GM18499 (cell line): ENCODE measurements at regions not wholly inside any gene's neighbourhood (a gene's known extent, or its start where the extent isn't known, plus 50 kb on each side); places are given as distances from the start of the nearest gene placed in this dataset.
"Not testable (repeated sequence)": the region's sequence is repeated elsewhere in the genome, so short reads cannot be mapped to it uniquely, and the experiment has no call there.

Experiments
- ATAC-seq: cut with Tn5 transposase; IDR thresholded peaks from one replicate; pipeline ENCODE4 v1.9.1; 2021; ENCODE audit warnings: moderate number of reproducible peaks; ENCODE audit not compliant: insufficient read depth, unreplicated experiment

DNA sequence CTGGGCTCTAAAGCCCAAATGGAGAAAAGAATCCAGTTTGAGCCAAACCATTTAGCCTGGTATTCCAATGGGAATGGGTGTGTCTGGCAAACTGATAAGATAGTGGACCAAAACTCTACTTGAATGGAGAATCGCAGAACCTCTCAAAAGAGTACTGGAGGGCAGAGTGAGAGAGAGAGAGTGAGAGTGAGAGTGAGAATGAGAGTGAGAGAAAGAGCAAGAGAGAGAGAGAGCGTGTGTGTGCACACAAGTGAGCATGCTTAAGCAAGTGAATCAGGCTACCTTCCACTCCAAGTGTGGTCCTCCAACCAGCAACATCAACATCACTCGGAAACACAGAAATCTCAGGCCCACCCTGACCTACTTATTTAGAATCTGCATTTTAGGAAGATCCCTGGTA lies 58.8 kb downstream of the UQCRFS1 start:
- ATAC-seq = no peak

DNA sequence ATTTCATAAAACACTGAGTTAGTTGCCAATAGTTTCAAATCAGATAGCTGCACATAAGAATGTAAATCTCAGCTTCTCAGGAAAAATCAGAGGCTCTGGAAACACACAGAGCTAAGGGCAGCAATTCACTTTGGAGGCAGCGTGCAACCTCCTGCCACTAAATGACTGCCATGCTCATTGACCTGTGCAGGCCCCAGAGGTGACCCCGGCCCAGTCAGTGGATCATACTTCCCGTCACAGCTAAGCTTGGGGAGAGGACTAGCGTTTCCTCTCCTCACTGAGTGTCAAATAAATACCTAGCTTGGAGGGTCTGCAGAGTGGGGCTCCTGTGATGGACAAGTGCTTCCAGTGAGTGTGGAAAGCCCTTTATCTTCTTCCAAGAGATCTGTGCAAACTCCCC lies 67.2 kb downstream of the UQCRFS1 start:
- ATAC-seq = no peak

DNA sequence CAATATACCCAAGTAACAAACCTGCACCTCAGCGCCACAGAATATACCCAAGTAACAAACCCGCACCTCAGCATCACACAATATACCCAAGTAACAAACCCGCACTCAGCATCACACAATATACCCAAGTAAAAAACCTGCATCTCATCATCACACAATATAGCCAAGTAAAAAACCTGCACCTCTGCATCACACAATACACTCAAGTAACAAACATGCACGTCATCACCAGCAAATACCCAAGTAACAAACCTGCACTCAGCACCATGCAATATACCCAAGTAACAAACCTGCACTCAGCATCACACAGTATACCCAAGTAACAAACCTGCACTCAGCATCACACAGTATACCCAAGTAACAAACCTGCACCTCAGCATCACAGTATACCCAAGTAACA lies 69.8 kb downstream of the UQCRFS1 start:
- ATAC-seq = no peak

DNA sequence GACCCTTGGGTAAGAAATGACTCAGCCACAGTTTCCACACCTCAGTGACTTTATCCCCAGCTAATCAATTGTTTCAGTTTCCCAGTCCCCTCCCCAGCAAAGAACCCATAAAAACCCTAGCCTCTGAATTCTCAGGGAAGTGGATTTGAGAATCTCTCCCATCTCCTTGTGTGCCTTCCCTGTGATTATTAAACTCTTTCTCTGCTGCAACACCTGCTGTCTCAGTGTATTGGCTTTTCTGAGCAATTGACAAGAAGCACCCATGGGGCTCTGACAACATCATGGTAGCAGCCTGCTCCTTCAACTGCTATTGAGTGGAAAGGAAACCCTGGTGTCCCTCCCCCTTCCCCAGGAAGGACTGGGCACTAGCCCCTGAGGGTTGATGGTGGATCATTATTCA lies 73.7 kb downstream of the UQCRFS1 start:
- ATAC-seq = no peak

DNA sequence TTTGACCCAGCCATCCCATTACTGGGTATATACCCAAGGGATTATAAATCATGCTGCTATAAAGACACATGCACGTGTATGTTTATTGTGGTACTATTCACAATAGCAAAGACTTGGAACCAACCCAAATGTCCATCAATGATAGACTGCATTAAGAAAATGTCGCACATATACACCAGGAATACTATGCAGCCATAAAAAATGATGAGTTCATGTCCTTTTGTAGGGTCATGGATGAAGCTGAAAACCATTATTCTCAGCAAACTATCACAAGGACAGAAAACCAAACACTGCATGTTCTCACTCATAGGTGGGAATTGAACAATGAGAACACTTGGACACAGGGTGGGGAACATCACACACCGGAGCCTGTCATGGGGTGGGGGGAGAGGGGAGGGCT lies 74.7 kb downstream of the UQCRFS1 start:
- not testable (repeated sequence) for ATAC-seq

DNA sequence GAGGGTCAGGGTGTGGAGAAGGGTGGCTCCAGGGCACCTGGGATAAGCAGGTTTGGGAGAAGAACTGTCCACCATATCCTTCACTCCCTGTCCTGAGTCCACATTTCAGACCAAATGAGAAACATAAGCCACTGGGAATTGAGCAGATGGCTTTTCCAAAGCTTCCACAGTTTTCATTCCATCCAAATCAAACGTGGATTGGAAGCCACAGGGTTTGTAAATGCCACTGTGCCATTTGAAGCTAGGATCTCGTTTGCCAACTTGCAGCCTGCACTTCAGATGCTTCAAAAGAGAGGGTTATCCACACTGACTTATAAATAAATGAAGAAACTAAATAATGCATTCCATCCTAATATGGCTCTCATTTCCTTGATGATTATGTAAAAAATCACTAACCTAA lies 81.5 kb downstream of the UQCRFS1 start:
- ATAC-seq = no peak

DNA sequence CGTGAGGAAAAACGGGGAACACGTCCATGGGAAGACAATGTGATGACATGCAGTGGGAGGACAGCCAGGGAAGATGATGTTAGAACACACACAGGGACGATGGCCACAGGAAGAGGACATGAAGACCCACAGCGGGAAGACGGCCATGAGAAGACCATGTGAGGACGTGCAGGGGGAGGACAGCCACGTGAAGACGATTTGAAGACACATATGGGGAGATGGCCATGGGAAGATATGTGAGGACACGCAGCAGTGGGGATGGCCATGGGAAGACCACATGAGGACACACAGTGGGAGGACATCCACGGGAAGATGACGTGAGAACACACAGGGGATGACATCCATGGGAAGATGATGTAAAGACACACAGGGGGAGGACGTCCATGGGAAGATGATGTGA lies 83.8 kb downstream of the UQCRFS1 start:
- no peak for ATAC-seq

DNA sequence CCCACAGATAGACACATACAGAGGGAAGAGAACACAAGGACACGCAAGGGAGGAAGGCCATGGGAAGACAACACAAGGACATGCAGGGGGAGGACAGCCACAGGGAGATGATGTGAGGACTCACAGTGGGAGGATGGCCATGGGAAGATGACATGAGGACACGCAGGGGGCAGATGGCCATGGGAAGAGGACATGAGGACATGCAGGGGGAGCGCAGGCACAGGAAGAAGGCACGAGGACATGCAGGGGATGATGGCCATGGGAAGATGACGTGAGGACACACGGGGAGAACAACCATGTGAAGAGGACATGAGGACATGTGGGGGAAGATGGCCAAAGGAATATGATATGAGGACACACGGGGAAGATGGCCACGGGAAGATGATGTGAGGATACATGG lies 84.7 kb downstream of the UQCRFS1 start:
- ATAC-seq = no peak

DNA sequence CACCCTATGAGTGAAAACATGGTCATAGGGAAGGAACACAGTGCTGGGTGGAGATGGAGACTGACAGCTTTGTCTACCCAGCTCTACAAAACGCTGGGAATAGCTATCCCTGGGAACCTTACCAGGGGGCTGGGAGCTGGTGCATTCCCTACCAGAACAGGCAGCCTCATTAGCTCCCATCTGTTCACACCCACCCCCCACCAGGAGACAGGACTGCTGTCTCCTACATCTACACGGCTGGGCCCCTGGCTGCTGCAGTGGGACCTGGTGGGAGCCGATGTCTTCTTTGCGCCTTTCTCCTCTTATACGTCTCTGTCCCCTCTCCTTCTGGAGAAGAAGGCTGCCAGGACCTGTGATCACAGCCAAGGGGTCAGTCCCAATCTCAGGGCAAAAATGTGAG lies 90.8 kb downstream of the UQCRFS1 start:
- ATAC-seq = no peak

DNA sequence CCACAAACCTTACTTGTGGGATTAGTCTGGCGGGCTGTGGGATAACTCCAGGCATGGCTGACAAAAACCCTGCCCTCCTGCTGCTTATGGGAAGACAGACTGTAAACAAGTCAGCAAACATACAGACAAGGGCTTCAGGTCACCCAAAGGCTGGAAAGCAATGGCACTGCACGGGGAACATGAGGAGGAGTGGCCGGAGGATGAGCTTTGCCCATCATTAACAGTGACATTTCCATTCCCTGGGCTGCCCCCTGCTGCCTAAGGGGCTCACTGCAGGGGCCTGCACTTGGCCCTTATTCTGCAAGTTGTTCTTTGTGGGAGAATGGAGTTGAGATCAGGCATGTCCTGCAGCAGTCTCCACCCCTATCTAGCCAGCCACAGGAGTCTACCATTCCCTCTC lies 91.3 kb downstream of the UQCRFS1 start:
- ATAC-seq = no peak

DNA sequence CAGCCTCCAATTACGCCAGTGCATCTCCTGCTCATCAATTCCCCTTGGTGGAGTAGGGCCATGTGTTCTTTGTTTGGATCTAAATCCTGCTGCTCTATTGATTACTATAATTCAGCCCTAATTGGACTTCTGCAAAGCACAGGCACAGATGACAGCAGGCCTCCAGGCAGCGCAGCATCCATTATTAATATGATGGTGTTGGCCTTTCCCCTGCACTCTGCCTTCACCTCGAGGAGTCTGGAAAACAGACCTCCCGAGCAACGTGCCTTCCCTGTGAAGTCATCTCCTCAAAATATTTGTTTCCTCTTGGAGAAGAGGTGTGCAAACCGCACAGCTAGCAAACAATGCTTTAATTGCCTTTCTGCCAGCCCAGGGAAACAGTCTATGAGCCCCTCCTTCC lies 92.5 kb downstream of the UQCRFS1 start:
- ATAC-seq = no peak

DNA sequence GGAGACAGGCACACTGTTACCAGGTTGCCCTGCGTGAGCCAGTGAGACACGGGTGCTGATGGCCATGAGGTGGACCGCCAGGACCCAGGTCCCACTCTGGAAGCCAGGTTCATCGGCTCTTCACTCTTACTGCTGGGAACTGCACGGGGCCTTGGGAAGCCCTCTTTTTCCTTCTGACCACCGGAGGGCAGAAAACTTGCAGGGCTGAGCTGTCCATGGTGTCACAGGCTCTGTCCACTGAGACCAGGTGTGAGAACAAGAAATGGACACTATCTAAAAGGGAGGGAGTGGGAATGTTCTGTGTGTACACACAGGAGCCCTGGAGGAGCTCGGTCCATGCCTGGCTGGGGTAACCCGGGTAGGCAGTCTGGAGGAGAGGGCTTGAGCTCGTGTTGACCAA lies 93.4 kb downstream of the UQCRFS1 start:
- ATAC-seq = no peak

DNA sequence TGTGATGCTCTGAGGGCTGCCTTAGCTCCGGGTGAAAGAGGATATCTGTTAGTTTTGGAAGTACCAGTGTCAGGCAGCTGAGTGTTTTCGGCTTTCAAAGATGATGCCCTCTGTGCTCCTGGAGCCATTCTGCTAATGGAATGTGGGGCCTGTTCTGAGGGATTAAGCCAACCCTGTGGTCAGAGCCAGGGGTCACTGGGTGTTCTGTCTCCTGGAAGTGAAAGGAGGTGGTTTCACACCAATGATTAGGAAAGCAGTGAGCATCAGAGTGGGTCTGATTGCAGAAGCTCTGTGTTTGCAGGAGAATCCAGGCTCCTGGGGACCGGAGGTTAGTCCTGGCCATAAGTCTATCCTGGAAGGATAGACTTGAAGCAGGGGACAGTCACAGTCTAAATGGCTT lies 94.6 kb downstream of the UQCRFS1 start:
- no peak for ATAC-seq

DNA sequence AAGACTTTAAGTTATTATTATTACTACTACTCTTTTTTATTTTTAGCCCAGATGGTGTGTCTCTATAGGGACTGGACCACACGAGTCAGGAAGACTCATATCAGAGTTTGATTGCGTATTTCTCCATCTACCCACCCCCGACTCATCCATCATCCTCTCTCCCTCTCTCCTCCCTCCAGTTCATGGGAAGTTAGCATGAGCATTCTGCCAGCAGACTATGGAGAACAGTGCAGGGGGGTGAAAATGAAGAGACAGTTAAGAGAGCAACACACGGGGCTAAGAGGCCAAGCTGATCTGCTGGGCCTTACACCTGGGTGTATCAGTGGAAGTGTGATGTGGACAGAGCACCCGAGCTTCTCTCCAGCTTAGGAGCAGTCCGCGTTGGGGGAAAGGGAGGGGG lies 95.0 kb downstream of the UQCRFS1 start:
- ATAC-seq = no peak

DNA sequence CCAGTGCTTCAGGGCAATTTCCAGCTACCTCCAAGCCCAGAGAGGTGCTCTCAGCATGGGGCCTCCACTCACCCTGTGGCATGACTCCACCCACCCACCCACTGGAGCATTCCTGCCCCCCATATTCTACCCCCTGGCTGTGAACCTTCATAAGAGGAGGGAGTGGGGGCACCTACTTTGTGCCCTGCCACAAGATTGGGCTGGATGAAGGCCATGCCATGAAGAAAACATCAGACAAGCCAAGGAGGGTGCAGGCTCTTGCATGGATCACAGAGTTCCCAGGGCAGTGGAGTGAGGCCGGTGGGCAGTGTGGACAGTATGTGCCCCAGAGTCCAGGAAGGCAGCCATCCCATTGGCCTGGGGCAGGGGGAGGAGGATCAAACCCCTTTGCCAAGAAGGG lies 97.8 kb downstream of the UQCRFS1 start:
- no peak for ATAC-seq

DNA sequence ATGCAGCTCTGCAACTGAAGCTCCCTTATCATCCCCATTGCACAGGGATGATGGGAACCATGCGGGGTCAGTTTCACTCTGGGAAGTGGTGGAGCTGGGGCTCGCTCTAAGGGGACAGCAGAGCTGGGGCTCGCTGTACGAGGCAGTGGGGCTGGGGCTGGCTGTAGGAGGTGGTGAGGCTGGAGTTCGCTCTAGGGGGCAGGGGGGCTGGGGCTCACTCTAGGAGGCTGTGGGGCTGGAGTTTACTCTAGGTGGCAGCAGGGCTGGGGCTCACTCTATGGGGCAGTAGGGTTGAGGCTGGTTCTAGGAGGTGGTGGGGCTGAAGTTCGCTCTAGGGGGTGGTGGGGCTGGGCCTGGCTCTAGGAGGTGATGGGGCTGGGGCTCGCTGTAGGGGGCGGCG lies 99.1 kb downstream of the UQCRFS1 start:
- ATAC-seq = no peak

DNA sequence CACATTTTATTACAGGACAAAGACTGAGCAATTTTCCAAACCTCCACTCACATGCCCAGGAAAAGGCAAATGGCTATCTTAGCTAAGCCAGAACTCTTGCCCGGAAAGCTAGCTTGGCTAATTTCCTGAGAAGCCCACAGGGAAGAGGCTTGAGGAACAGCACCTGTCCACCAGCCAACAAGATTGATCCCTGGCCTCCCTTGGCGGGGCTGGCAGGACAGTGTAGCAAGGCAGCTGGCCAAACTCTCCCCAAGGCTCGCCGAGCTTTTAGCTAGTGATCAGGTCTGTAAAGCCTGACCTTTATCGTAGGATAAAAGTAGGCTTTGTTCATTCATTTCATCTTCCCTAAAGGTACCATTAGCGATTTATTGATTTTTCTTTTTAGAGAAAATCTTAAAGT lies 101.4 kb downstream of the UQCRFS1 start:
- no peak for ATAC-seq

DNA sequence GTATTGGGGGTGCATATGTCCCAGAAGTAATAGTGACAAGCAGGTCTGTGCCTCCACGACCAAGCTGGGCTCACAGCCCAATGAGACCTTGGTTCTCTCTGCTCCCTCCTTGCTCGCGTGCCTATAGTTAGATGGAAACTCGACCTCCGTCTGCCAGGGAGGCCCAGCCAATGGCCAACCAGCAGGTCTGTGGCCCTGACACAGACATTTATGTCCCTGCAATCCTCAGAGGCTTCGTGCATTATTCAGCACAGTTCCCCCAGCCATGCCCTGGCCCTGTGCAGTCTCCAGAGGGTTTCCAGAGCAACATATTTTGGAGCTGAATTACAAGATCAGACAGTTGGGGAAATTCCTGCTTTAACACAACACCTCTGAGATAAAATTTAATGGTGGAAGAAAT lies 105.1 kb downstream of the UQCRFS1 start:
- ATAC-seq = no peak

DNA sequence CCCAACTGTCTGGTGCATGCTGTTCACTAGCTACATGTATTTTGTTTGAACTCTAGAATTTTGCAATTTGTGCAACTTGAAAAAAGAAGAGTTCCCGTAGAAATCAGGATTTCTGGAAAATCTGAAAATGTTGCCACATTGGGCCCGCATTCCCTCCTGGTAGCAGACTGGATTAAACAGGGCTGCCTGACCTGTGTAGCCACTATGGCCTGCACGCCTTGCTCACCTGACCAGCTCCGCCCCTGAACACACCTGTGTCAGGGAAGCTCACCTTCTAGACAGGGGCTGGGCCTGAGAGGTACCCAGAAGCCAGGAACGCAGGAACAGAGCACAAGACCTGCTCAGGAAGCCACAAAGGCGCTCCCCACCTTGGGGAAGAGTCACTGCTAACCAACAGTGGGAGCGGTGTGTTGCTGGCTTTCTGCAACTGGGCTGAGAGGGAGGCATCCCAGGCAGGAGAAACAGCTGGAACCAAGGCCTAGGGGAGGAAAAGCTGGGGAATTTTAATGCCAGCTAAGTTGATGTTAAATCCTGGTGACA lies 106.5 kb downstream of the UQCRFS1 start:
- ATAC-seq = no peak

DNA sequence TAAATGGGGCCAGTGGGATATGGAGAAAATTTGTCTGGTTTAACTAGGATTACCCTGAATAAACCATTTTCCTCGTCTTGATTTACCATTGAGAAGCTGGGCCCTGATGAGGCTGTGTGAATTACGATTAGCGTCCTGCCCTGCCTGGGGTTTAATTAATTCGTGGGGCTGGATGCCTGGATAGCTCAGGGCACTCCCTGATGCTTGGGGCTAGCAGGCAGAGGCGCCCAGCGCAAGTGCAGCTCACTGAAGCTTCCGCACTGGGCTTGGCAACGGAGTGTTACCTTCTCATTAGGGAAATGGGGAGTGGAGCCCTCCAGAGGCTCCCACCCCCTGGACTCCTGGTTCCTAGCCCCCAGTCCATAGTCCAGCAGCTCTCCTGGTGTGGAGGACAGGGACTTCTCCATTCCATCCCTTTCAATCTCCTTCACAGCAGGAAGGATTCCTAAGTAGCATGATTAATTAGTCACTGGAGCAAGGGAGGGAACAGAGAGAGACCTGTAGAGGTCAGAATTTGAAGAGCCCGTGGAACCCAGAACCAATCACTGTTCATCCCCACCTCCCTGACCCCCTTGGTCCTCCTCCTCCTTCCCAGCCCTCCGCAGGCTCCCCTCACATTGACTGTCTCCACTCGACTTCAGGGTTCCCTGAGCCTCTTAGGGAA lies 107.2 kb downstream of the UQCRFS1 start:
- no peak for ATAC-seq

DNA sequence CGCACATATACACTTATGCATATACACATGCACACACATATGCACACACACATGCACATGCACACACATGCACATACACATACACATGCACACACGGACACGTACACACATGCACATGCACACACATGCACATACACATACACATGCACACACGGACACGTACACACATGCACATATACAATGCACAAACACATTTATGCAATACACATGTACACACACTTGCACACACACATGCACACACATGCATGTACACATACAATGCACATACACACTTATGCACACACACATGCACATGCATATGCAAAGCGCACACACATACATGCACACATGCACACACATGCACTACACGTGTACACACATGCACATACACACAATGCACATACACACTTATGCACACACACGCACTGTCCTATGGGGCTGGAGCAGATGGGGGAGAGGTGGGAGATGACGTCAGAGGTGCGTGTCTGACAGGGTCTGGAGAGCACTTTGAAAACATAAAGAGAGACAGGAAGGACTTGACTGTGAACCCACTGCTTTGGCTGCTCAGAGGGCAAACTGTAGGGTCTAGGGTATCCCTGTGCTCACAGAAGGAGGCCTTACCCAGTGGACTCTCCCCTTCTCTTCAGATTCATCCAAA lies 108.2 kb downstream of the UQCRFS1 start:
- ATAC-seq = no peak

DNA sequence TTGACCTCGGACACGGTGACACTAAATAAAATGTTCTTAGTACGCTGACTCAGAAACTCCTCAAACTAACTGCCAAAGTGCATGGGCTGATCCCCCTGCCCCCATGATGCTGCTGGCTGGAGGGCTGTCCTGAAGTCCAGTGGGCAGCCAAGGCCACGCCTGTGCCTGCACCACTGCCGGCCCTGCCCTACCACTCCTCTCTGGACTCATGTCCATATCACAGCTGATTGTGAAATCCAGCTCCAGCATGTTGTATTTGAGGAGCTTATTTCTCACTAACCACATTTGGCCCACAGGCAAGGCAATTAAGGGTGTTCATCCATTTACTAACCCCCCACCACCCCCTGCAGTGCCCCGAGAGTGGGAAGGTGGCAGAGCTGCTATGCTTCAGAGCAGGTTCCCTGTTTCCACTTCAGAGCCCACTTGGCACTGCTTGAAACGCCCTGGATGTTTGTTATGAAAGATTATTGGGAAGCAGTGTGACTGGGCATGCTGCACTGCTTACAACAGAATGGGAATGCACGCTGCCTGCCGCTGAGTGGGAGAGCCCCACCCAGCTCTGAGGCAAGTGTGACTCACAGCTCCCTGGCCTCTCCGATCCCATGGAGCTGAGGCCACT lies 114.0 kb downstream of the UQCRFS1 start:
- no peak for ATAC-seq
